HG03354 (cell line): ENCODE measurements at regions not wholly inside any gene's neighbourhood (a gene's known extent, or its start where the extent isn't known, plus 50 kb on each side); places are given as distances from the start of the nearest gene placed in this dataset.

Experiments used
- ATAC-seq: cut with Tn5 transposase; IDR thresholded peaks from one replicate; pipeline ENCODE4 v1.9.1; 2021; ENCODE audit warnings: mild to moderate bottlenecking; ENCODE audit not compliant: unreplicated experiment, poor library complexity, severe bottlenecking

- ATAC-seq: no peak
Observed at GRCh38 chr10:21273400-21273968, 252.0 kb downstream of the SKIDA1 start.

- no peak for ATAC-seq
Observed at GRCh38 chr10:21272643-21273399, 252.7 kb downstream of the SKIDA1 start.

- no peak for ATAC-seq
Observed at GRCh38 chr10:21270976-21271375, 254.5 kb downstream of the SKIDA1 start.

- ATAC-seq: no peak
Observed at GRCh38 chr10:21269289-21269688, 256.2 kb downstream of the SKIDA1 start.

- no peak for ATAC-seq
Observed at GRCh38 chr10:21265622-21266021, 259.9 kb downstream of the SKIDA1 start.

GRCh38 chr10:21264271-21264670, 261.2 kb downstream of the SKIDA1 start:
- ATAC-seq: no peak

GRCh38 chr10:21263839-21264238, 261.6 kb downstream of the SKIDA1 start:
- no peak for ATAC-seq

- ATAC-seq: no peak
Observed at GRCh38 chr10:21263263-21263803, 262.1 kb downstream of the SKIDA1 start.

- ATAC-seq: no peak
Observed at GRCh38 chr10:21261842-21262294, 263.6 kb downstream of the SKIDA1 start.

- no peak for ATAC-seq
Observed at GRCh38 chr10:21260506-21261149, 264.9 kb downstream of the SKIDA1 start.

- ATAC-seq: no peak
Observed at GRCh38 chr10:21260066-21260465, 265.4 kb downstream of the SKIDA1 start.

- ATAC-seq: no peak
Observed at GRCh38 chr10:21257919-21258318, 267.6 kb downstream of the SKIDA1 start.

- ATAC-seq: no peak
Observed at GRCh38 chr10:21257191-21257590, 268.3 kb downstream of the SKIDA1 start.

- no peak for ATAC-seq
Observed at GRCh38 chr10:21249435-21249834, 276.0 kb downstream of the SKIDA1 start.

GRCh38 chr10:21247592-21247991, 277.9 kb downstream of the SKIDA1 start:
- ATAC-seq: no peak

- ATAC-seq: no peak
Observed at GRCh38 chr10:21246178-21246577, 279.3 kb downstream of the SKIDA1 start.

GRCh38 chr10:21243748-21244257, 281.7 kb downstream of the SKIDA1 start:
- no peak for ATAC-seq

- no peak for ATAC-seq
Observed at GRCh38 chr10:21242915-21243314, 282.6 kb downstream of the SKIDA1 start.

GRCh38 chr10:21238717-21239116, 286.8 kb downstream of the SKIDA1 start:
- ATAC-seq: no peak

- no peak for ATAC-seq
Observed at GRCh38 chr10:21238044-21238443, 287.4 kb downstream of the SKIDA1 start.
